Mesodermal cell (in vitro differentiated cells): ENCODE measurements at regions not wholly inside any gene's neighbourhood (a gene's known extent, or its start where the extent isn't known, plus 50 kb on each side); places are given as distances from the start of the nearest gene placed in this dataset.

Source experiments
- H3K27ac ChIP-seq: 2 replicates; pipeline ENCODE4 v1.7.0; 2013; ENCODE audit warnings: mild to moderate bottlenecking, low read depth, low read length, moderate library complexity; ENCODE audit not compliant: severe bottlenecking
- H3K36me3 ChIP-seq: 2 replicates; pipeline ENCODE4 v1.7.1; 2013; ENCODE audit warnings: mild to moderate bottlenecking, low read length, moderate library complexity; ENCODE audit not compliant: control insufficient read depth, insufficient read depth
- H3K4me1 ChIP-seq: one replicate; pipeline ENCODE4 v1.7.1; 2013; ENCODE audit warnings: mild to moderate bottlenecking, low read length; ENCODE audit not compliant: insufficient read depth, control insufficient read depth, poor library complexity, severe bottlenecking
- H3K4me3 ChIP-seq: 2 replicates; pipeline ENCODE4 v1.7.0; 2013; ENCODE audit warnings: low read length, control low read depth, mild to moderate bottlenecking; ENCODE audit not compliant: insufficient read depth, poor library complexity, severe bottlenecking; ENCODE audit errors: extremely low read depth
- H3K9me3 ChIP-seq: 2 replicates; pipeline ENCODE4 v1.7.1; 2013; ENCODE audit warnings: mild to moderate bottlenecking, low read length, moderate library complexity; ENCODE audit not compliant: control insufficient read depth
- WGBS, 2 experiments: methylation state at CpG; one replicate each; pipeline ENCODE4 v1.1.5; 2013; ENCODE audit warnings: missing lambda C conversion rate in 2 of 2; ENCODE audit not compliant: insufficient coverage in 2 of 2; 5-methylcytosine and 5-hydroxymethylcytosine counted together

- Histone ChIP-seq H3K4me3 (no peak overlapping the region), H3K27ac (no peak overlapping the region), H3K9me3 (peaks cover 10% of the 10 kb centered on the region), H3K4me1 (no peaks in the 10 kb centered on the region), H3K36me3 (no peaks in the 10 kb centered on the region)
- WGBS, 2 experiments: 67 to 84% methylated on average over 2 of the region's 3 CpGs
Measured at GRCh38 chr16:9534759-9535158, 443.3 kb downstream of the HAPSTR1 start.

GRCh38 chr16:9536905-9537304, 445.5 kb downstream of the HAPSTR1 start:
- WGBS, 2 experiments: 100% methylated on average over 1 to 3 of the region's 3 CpGs
- Histone ChIP-seq H3K36me3 (no peaks in the 10 kb centered on the region), H3K9me3 (peaks cover 10% of the 10 kb centered on the region), H3K4me3 (no peak overlapping the region), H3K27ac (no peak overlapping the region), H3K4me1 (no peaks in the 10 kb centered on the region)

- H3K27ac ChIP-seq: no peak overlapping the region
- H3K36me3 ChIP-seq: no peaks in the 10 kb centered on the region
- 100% methylated on average over 1 of the region's 1 CpG for WGBS, 2 experiments
- H3K4me1 ChIP-seq: no peaks in the 10 kb centered on the region
- no peak overlapping the region for H3K4me3 ChIP-seq
- H3K9me3 ChIP-seq: peaks cover 10% of the 10 kb centered on the region
Measured at GRCh38 chr16:9539346-9539745, 447.9 kb downstream of the HAPSTR1 start.

GRCh38 chr16:9541723-9542122, 450.3 kb downstream of the HAPSTR1 start:
- WGBS, 2 experiments: 88 to 100% methylated on average over 1 of the region's 5 CpGs
- peaks cover 10% of the 10 kb centered on the region for H3K9me3 ChIP-seq
- H3K4me3 ChIP-seq: no peak overlapping the region
- H3K36me3 ChIP-seq: no peaks in the 10 kb centered on the region
- no peaks in the 10 kb centered on the region for H3K4me1 ChIP-seq
- no peak overlapping the region for H3K27ac ChIP-seq

- WGBS, 2 experiments: 85% methylated on average over 2 of the region's 8 CpGs; no CpG with 5 or more reads in 1 of the 2 experiments
Measured at GRCh38 chr16:9542165-9542755, 450.8 kb downstream of the HAPSTR1 start.

GRCh38 chr16:9545522-9546437, 454.3 kb downstream of the HAPSTR1 start:
- Histone ChIP-seq H3K9me3 (no peaks in the 10 kb centered on the region), H3K27ac (no peak overlapping the region), H3K36me3 (no peaks in the 10 kb centered on the region), H3K4me1 (no peaks in the 10 kb centered on the region), H3K4me3 (no peak overlapping the region)
- WGBS, 2 experiments: 94% methylated on average over 3 to 6 of the region's 7 CpGs

More at GRCh38 chr16:9542165-9542755, 450.8 kb downstream of the HAPSTR1 start:
- Histone ChIP-seq H3K9me3 (peaks cover 10% of the 10 kb centered on the region), H3K4me1 (no peaks in the 10 kb centered on the region), H3K4me3 (no peak overlapping the region), H3K36me3 (no peaks in the 10 kb centered on the region), H3K27ac (no peak overlapping the region)

- Histone ChIP-seq H3K36me3 (no peaks in the 10 kb centered on the region), H3K4me1 (no peaks in the 10 kb centered on the region), H3K27ac (no peak overlapping the region), H3K4me3 (no peak overlapping the region), H3K9me3 (no peaks in the 10 kb centered on the region)
- WGBS, 2 experiments: 76 to 92% methylated on average over 2 of the region's 2 CpGs
Measured at GRCh38 chr16:9546438-9546786, 455.0 kb downstream of the HAPSTR1 start.

GRCh38 chr16:9549487-9549886, 458.0 kb downstream of the HAPSTR1 start:
- H3K27ac ChIP-seq: no peak overlapping the region
- no peak overlapping the region for H3K4me3 ChIP-seq
- no peaks in the 10 kb centered on the region for H3K4me1 ChIP-seq
- 94% methylated on average over 3 of the region's 5 CpGs; no CpG with 5 or more reads in 1 of the 2 experiments for WGBS, 2 experiments
- no peaks in the 10 kb centered on the region for H3K9me3 ChIP-seq
- H3K36me3 ChIP-seq: no peaks in the 10 kb centered on the region

- Histone ChIP-seq H3K9me3 (peaks cover 6% of the 10 kb centered on the region), H3K36me3 (no peaks in the 10 kb centered on the region), H3K27ac (no peak overlapping the region), H3K4me1 (no peaks in the 10 kb centered on the region), H3K4me3 (no peak overlapping the region)
- 86 to 95% methylated on average over 1 to 3 of the region's 3 CpGs for WGBS, 2 experiments
Measured at GRCh38 chr16:9555051-9555450, 463.6 kb downstream of the HAPSTR1 start.

GRCh38 chr16:9556949-9557665, 465.7 kb downstream of the HAPSTR1 start:
- WGBS, 2 experiments: 90 to 94% methylated on average over 3 of the region's 7 CpGs
- H3K27ac ChIP-seq: no peak overlapping the region
- H3K4me1 ChIP-seq: no peaks in the 10 kb centered on the region
- H3K36me3 ChIP-seq: no peaks in the 10 kb centered on the region
- H3K9me3 ChIP-seq: peaks cover 6% of the 10 kb centered on the region
- no peak overlapping the region for H3K4me3 ChIP-seq
